ENCODE measurements at regions not wholly inside any gene's neighbourhood (a gene's known extent, or its start where the extent isn't known, plus 50 kb on each side); places are given as distances from the start of the nearest gene placed in this dataset.

GRCh38 chr3:118838871-118839270 lies 195.8 kb downstream of the IGSF11 start:
- H3K4me3 ChIP-seq, result no peak overlapping the region
- H3K27ac ChIP-seq, result no peak overlapping the region

- Histone ChIP-seq H3K4me3 (no peak overlapping the region), H3K27ac (no peak overlapping the region)
These were observed 192.3 kb downstream of the IGSF11 start for GRCh38 chr3:118842147-118842863.

GRCh38 chr3:118846176-118846575 lies 188.5 kb downstream of the IGSF11 start:
- H3K27ac ChIP-seq, result no peak overlapping the region

More at GRCh38 chr3:118846176-118846575, 188.5 kb downstream of the IGSF11 start:
- no peak overlapping the region for H3K4me3 ChIP-seq

All from skin epidermis (tissue), 12 donors.